H9 (cell line): ENCODE measurements at regions not wholly inside any gene's neighbourhood (a gene's known extent, or its start where the extent isn't known, plus 50 kb on each side); places are given as distances from the start of the nearest gene placed in this dataset.

Experiments used
- DNase-seq: peaks from one replicate; pipeline ENCODE4 v3.0.0-alpha.2; 2017
- H2AFZ ChIP-seq: one replicate; pipeline ENCODE4 v1.6.1; 2013; ENCODE audit warnings: mild to moderate bottlenecking, low read length, control low read depth, moderate library complexity
- H2AK5ac ChIP-seq: 2 replicates; pipeline ENCODE4 v1.6.1; 2013; ENCODE audit warnings: low read length, control low read depth, mixed read lengths; ENCODE audit not compliant: insufficient read length
- H2BK120ac ChIP-seq: one replicate; pipeline ENCODE4 v1.6.1; 2013; ENCODE audit warnings: low read depth, mild to moderate bottlenecking, low read length, control low read depth, inconsistent platforms; ENCODE audit not compliant: poor library complexity, severe bottlenecking
- H2BK12ac ChIP-seq: 2 replicates; pipeline ENCODE4 v1.6.1; 2013; ENCODE audit warnings: low read length, control low read depth, mixed read lengths, low read depth; ENCODE audit not compliant: insufficient read length
- H2BK15ac ChIP-seq: 2 replicates; pipeline ENCODE4 v1.6.1; 2013; ENCODE audit warnings: low read depth, low read length, control low read depth
- H2BK20ac ChIP-seq: one replicate; pipeline ENCODE4 v1.6.1; 2013; ENCODE audit warnings: low read depth, mild to moderate bottlenecking, low read length, control low read depth, inconsistent platforms; ENCODE audit not compliant: poor library complexity, severe bottlenecking
- H2BK5ac ChIP-seq: 2 replicates; pipeline ENCODE4 v1.6.1; 2013; ENCODE audit warnings: low read length, control low read depth, mixed read lengths; ENCODE audit not compliant: insufficient read length
- H3K14ac ChIP-seq: 2 replicates; pipeline ENCODE4 v1.6.1; 2013; ENCODE audit warnings: low read length, control low read depth; ENCODE audit not compliant: insufficient read depth
- H3K18ac ChIP-seq: 2 replicates; pipeline ENCODE4 v1.6.1; 2013; ENCODE audit warnings: low read depth, mild to moderate bottlenecking, mixed read lengths, low read length, control low read depth; ENCODE audit not compliant: insufficient read length
- H3K23ac ChIP-seq: 2 replicates; pipeline ENCODE4 v1.6.1; 2013; ENCODE audit warnings: low read length, control low read depth, mixed read lengths, low read depth; ENCODE audit not compliant: insufficient read length
- H3K23me2 ChIP-seq: 2 replicates; pipeline ENCODE4 v1.6.1; 2013; ENCODE audit warnings: low read depth, mild to moderate bottlenecking, mixed read lengths, low read length, control low read depth; ENCODE audit not compliant: insufficient read length, poor library complexity, severe bottlenecking
- H3K27ac ChIP-seq: 2 replicates; pipeline ENCODE4 v1.5.1; 2013; ENCODE audit warnings: low read length, control low read depth, mixed read lengths, low read depth; ENCODE audit not compliant: insufficient read length
- H3K27me3 ChIP-seq: 2 replicates; pipeline ENCODE4 v1.6.1; 2013; ENCODE audit warnings: low read length, control low read depth, inconsistent platforms; ENCODE audit not compliant: insufficient read depth
- H3K4ac ChIP-seq: 2 replicates; pipeline ENCODE4 v1.6.1; 2013; ENCODE audit warnings: low read depth, mild to moderate bottlenecking, control low read depth, inconsistent platforms, low read length, moderate library complexity
- H3K4me1 ChIP-seq: 2 replicates; pipeline ENCODE4 v1.6.1; 2013; ENCODE audit warnings: low read length, control low read depth, inconsistent platforms; ENCODE audit not compliant: insufficient read depth
- H3K4me2 ChIP-seq: 2 replicates; pipeline ENCODE4 v1.6.1; 2013; ENCODE audit warnings: low read length, control low read depth, mixed read lengths; ENCODE audit not compliant: insufficient read length, insufficient read depth
- H3K56ac ChIP-seq: 2 replicates; pipeline ENCODE4 v1.6.1; 2013; ENCODE audit warnings: low read depth, mild to moderate bottlenecking, mixed read lengths, low read length, control low read depth; ENCODE audit not compliant: insufficient read length
- H3K79me1 ChIP-seq: 2 replicates; pipeline ENCODE4 v1.6.1; 2013; ENCODE audit warnings: low read depth, mild to moderate bottlenecking, moderate library complexity, low read length, control low read depth, inconsistent platforms; ENCODE audit not compliant: insufficient read depth, poor library complexity, severe bottlenecking
- H3K79me2 ChIP-seq: 2 replicates; pipeline ENCODE4 v1.6.1; 2013; ENCODE audit warnings: low read length, control low read depth, inconsistent platforms; ENCODE audit not compliant: insufficient read depth
- H3K9ac ChIP-seq: 2 replicates; pipeline ENCODE4 v1.6.1; 2013; ENCODE audit warnings: low read length, control low read depth, mixed read lengths; ENCODE audit not compliant: insufficient read length; ENCODE audit errors: extremely low read depth
- H3K9me3 ChIP-seq: one replicate; pipeline ENCODE4 v1.6.1; 2013; ENCODE audit warnings: low read depth, low read length, inconsistent platforms; ENCODE audit not compliant: control insufficient read depth
- H3T11ph ChIP-seq: one replicate; pipeline ENCODE4 v1.6.1; 2013; ENCODE audit warnings: mild to moderate bottlenecking, low read length, control low read depth, inconsistent platforms
- H4K20me1 ChIP-seq: one replicate; pipeline ENCODE4 v1.6.1; 2013; ENCODE audit not compliant: control insufficient read depth, insufficient read length, insufficient read depth
- H4K5ac ChIP-seq: 2 replicates; pipeline ENCODE4 v1.6.1; 2013; ENCODE audit warnings: low read depth, mild to moderate bottlenecking, mixed read lengths, low read length, control low read depth; ENCODE audit not compliant: insufficient read length
- H4K8ac ChIP-seq: replicated peaks from 2 replicates; pipeline ENCODE4 v1.6.1; 2013; ENCODE audit warnings: low read length, control low read depth, mixed read lengths, low read depth; ENCODE audit not compliant: insufficient read length
- H4K91ac ChIP-seq: 2 replicates; pipeline ENCODE4 v1.6.1; 2013; ENCODE audit warnings: low read depth, mild to moderate bottlenecking, moderate library complexity, mixed read lengths, low read length, control low read depth; ENCODE audit not compliant: insufficient read length
- H3K27ac Mint-ChIP-seq, 3 experiments: 2 replicates in 2 of 3; 3 replicates in 1 of 3; pipeline ENCODE4 v1.8.0; 2020 to 2021; ENCODE audit warnings: mixed read lengths in 3 of 3, mild to moderate bottlenecking in 1 of 3, moderate library complexity in 1 of 3
- H3K27me3 Mint-ChIP-seq: 2 replicates; pipeline ENCODE4 v1.8.0; 2021; ENCODE audit warnings: low read depth, mild to moderate bottlenecking, moderate library complexity, mixed read lengths
- H3K36me3 Mint-ChIP-seq, 3 experiments: 2 replicates in 2 of 3; 3 replicates in 1 of 3; pipeline ENCODE4 v1.8.0; 2020 to 2021; ENCODE audit warnings: low read depth in 3 of 3, mixed read lengths in 3 of 3; ENCODE audit not compliant: insufficient read depth in 1 of 3
- H3K4me1 Mint-ChIP-seq, 2 experiments: 2 replicates each; pipeline ENCODE4 v1.8.0; 2020; ENCODE audit warnings: mixed read lengths in 2 of 2
- H3K4me3 Mint-ChIP-seq, 2 experiments: 2 replicates in 1 of 2; 3 replicates in 1 of 2; pipeline ENCODE4 v1.8.0; 2020 to 2021; ENCODE audit warnings: mild to moderate bottlenecking in 2 of 2, mixed read lengths in 2 of 2, moderate library complexity in 1 of 2
- H3K9me3 Mint-ChIP-seq, 2 experiments: 2 replicates in 1 of 2; 3 replicates in 1 of 2; pipeline ENCODE4 v1.8.0; 2020; ENCODE audit warnings: mild to moderate bottlenecking in 2 of 2, mixed read lengths in 2 of 2, moderate library complexity in 1 of 2
- WGBS: extraction: QIAGEN DNeasy Blood & Tissue Kit; methylation state at CpG from one replicate; pipeline ENCODE4 v1.1.7; 2013; ENCODE audit warnings: missing lambda C conversion rate, low lambda C conversion rate, mixed read lengths; ENCODE audit not compliant: insufficient read length; ENCODE audit errors: extremely low coverage; 5-methylcytosine and 5-hydroxymethylcytosine counted together
- TF ChIP-seq, protein P1 (sequence below): fragments of 200-600 bp; sonication (generic); conservative IDR thresholded peaks from 3 replicates; pipeline ENCODE4 v1.8.0; 2021; ENCODE audit warnings: antibody characterized with exemption, mild to moderate bottlenecking

- Histone ChIP-seq H3T11ph (no peak overlapping the region), H3K4me2 (no peak overlapping the region), H3K27me3 (no peaks in the 10 kb centered on the region), H2BK120ac (no peak overlapping the region), H3K4me1 (no peaks in the 10 kb centered on the region), H2BK15ac (no peak overlapping the region), H2AK5ac (no peak overlapping the region), H3K27ac (no peak overlapping the region), H3K18ac (no peak overlapping the region), H4K8ac (no peak overlapping the region), H3K23ac (no peak overlapping the region), H2BK20ac (no peak overlapping the region), H2BK12ac (no peak overlapping the region), H4K5ac (no peak overlapping the region), H3K14ac (no peak overlapping the region), H3K23me2 (no peaks in the 10 kb centered on the region), H3K9me3 (no peaks in the 10 kb centered on the region), H3K9ac (no peak overlapping the region), H2BK5ac (no peak overlapping the region), H3K79me2 (no peaks in the 10 kb centered on the region), H4K91ac (no peak overlapping the region), H2AFZ (no peak overlapping the region), H4K20me1 (no peaks in the 10 kb centered on the region), H3K56ac (no peak overlapping the region), H3K79me1 (no peaks in the 10 kb centered on the region), H3K4ac (no peak overlapping the region)
- Mint-ChIP-seq H3K4me1 (peaks cover 5 to 9% of the 10 kb centered on the region in 2 experiments; a peak in 2 of 4 replicates), H3K9me3 (peaks cover 0 to 2% of the 10 kb centered on the region in 2 experiments; a peak in 1 of 5 replicates), H3K4me3 (no peak overlapping the region), H3K27ac (no peak overlapping the region), H3K27me3 (no peaks in the 10 kb centered on the region), H3K36me3 (peaks cover 0 to 4% (median 0%) of the 10 kb centered on the region in 3 experiments; a peak in 1 of 7 replicates)
- WGBS = no CpG with 5 or more reads among the region's 5 CpGs
- TF ChIP-seq, protein P1, sequence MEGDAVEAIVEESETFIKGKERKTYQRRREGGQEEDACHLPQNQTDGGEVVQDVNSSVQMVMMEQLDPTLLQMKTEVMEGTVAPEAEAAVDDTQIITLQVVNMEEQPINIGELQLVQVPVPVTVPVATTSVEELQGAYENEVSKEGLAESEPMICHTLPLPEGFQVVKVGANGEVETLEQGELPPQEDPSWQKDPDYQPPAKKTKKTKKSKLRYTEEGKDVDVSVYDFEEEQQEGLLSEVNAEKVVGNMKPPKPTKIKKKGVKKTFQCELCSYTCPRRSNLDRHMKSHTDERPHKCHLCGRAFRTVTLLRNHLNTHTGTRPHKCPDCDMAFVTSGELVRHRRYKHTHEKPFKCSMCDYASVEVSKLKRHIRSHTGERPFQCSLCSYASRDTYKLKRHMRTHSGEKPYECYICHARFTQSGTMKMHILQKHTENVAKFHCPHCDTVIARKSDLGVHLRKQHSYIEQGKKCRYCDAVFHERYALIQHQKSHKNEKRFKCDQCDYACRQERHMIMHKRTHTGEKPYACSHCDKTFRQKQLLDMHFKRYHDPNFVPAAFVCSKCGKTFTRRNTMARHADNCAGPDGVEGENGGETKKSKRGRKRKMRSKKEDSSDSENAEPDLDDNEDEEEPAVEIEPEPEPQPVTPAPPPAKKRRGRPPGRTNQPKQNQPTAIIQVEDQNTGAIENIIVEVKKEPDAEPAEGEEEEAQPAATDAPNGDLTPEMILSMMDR = no peak
- DNase-seq = no peak
These were observed 714.1 kb downstream of the NUP35 start for GRCh38 chr2:183838295-183838694.
